Mesothelial cell of epicardium (in vitro differentiated cells): ENCODE measurements at regions not wholly inside any gene's neighbourhood (a gene's known extent, or its start where the extent isn't known, plus 50 kb on each side); places are given as distances from the start of the nearest gene placed in this dataset.

Experiments
- DNase-seq, 2 experiments: peaks; one replicate each; pipeline ENCODE4 v3.0.0; 2021; ENCODE audit warnings: low spot score in 2 of 2; ENCODE audit not compliant: unreplicated experiment in 2 of 2
- H3K27ac Mint-ChIP-seq: 2 replicates; pipeline ENCODE4 v1.8.0; 2021; ENCODE audit warnings: mixed read lengths
- H3K27me3 Mint-ChIP-seq: 2 replicates; pipeline ENCODE4 v1.8.0; 2021; ENCODE audit warnings: low read depth, mixed read lengths
- H3K36me3 Mint-ChIP-seq: 2 replicates; pipeline ENCODE4 v1.8.0; 2021; ENCODE audit warnings: mixed read lengths
- H3K4me1 Mint-ChIP-seq: 2 replicates; pipeline ENCODE4 v1.8.0; 2021; ENCODE audit warnings: mixed read lengths
- H3K4me3 Mint-ChIP-seq: 2 replicates; pipeline ENCODE4 v1.8.0; 2021; ENCODE audit warnings: mild to moderate bottlenecking, moderate library complexity, mixed read lengths
- H3K9me3 Mint-ChIP-seq: 2 replicates; pipeline ENCODE4 v1.8.0; 2021; ENCODE audit warnings: mixed read lengths
- TF ChIP-seq, protein P1 (sequence below): fragments of 200-600 bp; sonication (generic); IDR thresholded peaks from one replicate; pipeline ENCODE4 v1.5.0; 2021; ENCODE audit warnings: antibody characterized with exemption; ENCODE audit not compliant: unreplicated experiment

DNA sequence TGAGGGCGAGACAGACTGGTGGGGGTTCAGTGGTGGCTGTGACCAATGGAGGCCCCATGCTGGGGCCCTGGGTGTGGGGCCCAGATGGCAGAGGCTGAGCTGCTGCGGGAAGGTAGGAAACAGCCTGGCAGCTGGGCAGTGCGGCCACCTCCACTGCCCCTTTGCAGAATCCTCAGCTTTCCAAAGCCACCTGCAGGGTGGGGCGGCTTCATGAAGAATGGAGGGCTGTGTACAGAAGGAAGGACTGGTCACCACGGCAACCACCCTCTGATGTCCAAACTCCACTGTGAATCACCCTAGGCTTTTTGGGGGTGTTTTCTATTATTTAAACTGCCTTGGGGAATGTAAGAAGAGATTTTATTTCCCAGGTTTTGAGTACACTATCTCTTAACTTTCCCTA is 166.3 kb upstream of the NAV2 start:
- Mint-ChIP-seq H3K36me3 (no peaks in the 10 kb centered on the region), H3K9me3 (no peaks in the 10 kb centered on the region), H3K27ac (no peak overlapping the region), H3K27me3 (peaks cover 18% of the 10 kb centered on the region), H3K4me3 (no peak overlapping the region), H3K4me1 (no peaks in the 10 kb centered on the region)
- TF ChIP-seq, protein P1, sequence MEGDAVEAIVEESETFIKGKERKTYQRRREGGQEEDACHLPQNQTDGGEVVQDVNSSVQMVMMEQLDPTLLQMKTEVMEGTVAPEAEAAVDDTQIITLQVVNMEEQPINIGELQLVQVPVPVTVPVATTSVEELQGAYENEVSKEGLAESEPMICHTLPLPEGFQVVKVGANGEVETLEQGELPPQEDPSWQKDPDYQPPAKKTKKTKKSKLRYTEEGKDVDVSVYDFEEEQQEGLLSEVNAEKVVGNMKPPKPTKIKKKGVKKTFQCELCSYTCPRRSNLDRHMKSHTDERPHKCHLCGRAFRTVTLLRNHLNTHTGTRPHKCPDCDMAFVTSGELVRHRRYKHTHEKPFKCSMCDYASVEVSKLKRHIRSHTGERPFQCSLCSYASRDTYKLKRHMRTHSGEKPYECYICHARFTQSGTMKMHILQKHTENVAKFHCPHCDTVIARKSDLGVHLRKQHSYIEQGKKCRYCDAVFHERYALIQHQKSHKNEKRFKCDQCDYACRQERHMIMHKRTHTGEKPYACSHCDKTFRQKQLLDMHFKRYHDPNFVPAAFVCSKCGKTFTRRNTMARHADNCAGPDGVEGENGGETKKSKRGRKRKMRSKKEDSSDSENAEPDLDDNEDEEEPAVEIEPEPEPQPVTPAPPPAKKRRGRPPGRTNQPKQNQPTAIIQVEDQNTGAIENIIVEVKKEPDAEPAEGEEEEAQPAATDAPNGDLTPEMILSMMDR = no peak
- DNase-seq = no peak

DNA sequence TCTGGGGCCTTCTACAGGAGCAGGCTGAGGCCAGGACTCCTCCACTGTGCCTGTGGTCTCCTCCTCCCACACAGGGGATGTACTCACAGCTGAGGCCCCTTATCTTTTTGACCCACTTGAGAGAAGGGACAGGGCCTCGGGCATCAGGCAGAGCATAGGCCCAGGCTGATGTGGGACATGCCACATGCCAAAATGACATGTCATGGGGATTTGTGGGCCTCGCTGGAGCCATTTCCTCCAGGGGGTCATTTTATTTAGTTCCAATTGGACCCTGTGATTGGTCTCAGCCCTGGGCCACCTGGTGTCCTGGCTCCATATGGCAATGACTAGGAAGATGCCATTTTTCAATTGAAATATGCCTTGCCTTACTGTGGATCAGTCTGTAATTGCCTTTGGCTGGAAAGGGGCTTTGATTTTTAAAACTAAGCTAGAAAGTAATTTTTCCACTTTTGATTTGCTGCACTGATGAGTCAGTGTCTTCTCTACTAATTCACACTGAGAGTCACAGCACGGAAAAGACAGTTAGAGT is 171.1 kb upstream of the NAV2 start:
- Mint-ChIP-seq H3K27me3 (peaks cover 19% of the 10 kb centered on the region), H3K36me3 (no peaks in the 10 kb centered on the region), H3K4me3 (no peak overlapping the region), H3K27ac (no peak overlapping the region), H3K4me1 (no peaks in the 10 kb centered on the region), H3K9me3 (no peaks in the 10 kb centered on the region)
- DNase-seq = no peak
- TF ChIP-seq, protein P1 = no peak

DNA sequence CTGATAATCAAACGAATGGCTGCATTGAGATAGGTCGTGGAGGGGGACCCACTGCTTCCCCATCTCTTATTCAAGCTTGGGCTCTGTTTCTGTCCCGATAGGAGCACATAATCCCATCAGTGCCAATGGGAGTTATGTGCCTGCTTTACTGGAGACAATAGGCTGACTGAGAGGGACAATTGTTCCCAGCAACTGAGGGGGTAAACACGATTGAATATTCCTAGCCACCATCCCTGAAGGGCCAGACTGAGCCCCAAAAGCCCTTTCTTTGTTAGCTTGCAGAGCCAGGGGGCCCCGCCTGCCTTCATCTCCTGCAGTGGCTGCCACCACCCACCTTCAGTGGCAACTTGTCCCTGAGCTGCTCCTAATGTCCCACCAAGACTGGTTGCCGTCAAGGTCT is 172.8 kb upstream of the NAV2 start:
- Mint-ChIP-seq H3K27me3 (peaks cover 21% of the 10 kb centered on the region), H3K27ac (no peak overlapping the region), H3K4me3 (no peak overlapping the region), H3K36me3 (no peaks in the 10 kb centered on the region), H3K9me3 (no peaks in the 10 kb centered on the region), H3K4me1 (no peaks in the 10 kb centered on the region)
- DNase-seq = no peak
- TF ChIP-seq, protein P1 = no peak

DNA sequence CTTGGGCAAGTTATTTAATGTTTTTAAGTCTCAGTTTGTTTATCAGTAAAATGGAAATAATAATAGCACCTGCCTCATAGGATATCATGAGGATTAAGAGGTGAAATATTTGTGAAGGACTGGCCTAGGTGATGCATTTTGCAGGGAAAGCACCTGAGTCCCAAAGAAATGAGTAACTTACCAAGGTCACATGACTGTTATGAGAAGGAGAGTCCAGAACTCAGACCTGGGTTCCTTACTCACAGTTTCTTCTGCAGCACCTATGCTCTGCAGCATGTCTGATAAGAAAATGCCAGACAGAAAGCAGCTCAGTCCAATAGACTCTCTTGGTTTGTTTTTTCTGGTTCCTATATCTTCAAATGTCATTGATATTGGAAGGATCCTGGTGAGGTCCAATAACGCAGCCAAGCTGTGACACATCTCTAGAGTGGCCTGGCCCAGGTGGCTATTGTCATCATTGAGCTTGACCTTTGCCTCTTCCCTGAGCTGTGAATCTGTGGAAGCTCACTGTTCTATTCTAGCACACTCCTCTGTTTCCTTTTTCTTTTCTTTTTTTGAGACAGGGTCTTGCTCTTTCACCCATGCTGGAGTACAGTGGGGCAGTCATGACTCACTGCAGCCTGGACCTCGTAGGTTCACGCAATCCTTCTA is 174.7 kb upstream of the NAV2 start:
- peaks cover 15% of the 10 kb centered on the region for H3K27me3 Mint-ChIP-seq
- TF ChIP-seq, protein P1 = no peak
- H3K36me3 Mint-ChIP-seq = no peaks in the 10 kb centered on the region
- no peaks in the 10 kb centered on the region for H3K4me1 Mint-ChIP-seq
- DNase-seq = no peak
- no peak overlapping the region for H3K27ac Mint-ChIP-seq
- no peak overlapping the region for H3K4me3 Mint-ChIP-seq
- no peaks in the 10 kb centered on the region for H3K9me3 Mint-ChIP-seq

DNA sequence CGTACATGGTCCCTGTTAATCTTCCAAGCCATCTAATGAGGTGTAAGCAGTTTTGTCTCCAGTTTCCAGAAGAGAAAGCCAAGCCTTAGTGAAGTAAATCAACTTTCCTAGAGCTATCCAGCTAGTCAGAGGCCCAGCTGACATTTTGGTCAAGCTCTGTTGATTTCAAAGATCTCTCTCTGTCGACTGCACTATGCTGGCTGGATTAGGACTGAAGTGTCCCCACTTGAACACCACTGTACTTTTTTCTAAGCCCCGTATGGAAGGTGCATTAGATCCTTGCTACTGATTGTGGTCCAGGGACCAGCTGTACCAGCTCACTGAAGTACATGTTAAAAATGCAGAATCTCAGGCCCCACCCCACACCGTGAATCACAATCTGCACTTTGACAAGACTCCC is 176.5 kb upstream of the NAV2 start:
- no peak overlapping the region for H3K27ac Mint-ChIP-seq
- DNase-seq = no peak
- H3K36me3 Mint-ChIP-seq = no peaks in the 10 kb centered on the region
- TF ChIP-seq, protein P1 = no peak
- H3K4me1 Mint-ChIP-seq = no peaks in the 10 kb centered on the region
- H3K27me3 Mint-ChIP-seq = peaks cover 8% of the 10 kb centered on the region
- H3K4me3 Mint-ChIP-seq = no peak overlapping the region
- H3K9me3 Mint-ChIP-seq = no peaks in the 10 kb centered on the region

DNA sequence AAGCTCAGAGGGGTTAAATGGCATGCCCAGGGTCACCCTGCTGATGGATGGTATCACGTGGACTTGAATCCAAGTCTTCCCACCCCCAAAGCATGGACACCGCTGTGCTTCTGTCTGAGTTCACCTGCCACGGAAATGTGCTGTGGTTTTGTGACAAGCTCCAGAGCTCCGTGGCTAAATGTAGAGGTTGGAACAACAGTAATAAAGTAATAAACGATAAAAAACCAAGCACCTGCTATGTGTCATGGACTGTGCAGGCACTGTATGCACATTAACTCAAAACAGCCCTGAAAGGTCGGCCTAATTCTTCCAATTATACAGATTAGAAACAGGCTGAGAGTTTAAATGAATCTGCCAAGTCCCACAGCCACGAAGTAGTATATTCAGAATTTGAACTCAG is 182.1 kb upstream of the NAV2 start:
- Mint-ChIP-seq H3K36me3 (no peaks in the 10 kb centered on the region), H3K4me3 (no peak overlapping the region), H3K27ac (no peak overlapping the region), H3K27me3 (peaks cover 4% of the 10 kb centered on the region), H3K4me1 (no peaks in the 10 kb centered on the region), H3K9me3 (no peaks in the 10 kb centered on the region)
- TF ChIP-seq, protein P1 = no peak
- no peak for DNase-seq
